Esophagus muscularis mucosa (tissue), 4 donors: ENCODE measurements at regions not wholly inside any gene's neighbourhood (a gene's known extent, or its start where the extent isn't known, plus 50 kb on each side); places are given as distances from the start of the nearest gene placed in this dataset.

Experiments
- DNase-seq: peaks from one replicate; pipeline ENCODE4 v3.0.0-alpha.2; 2017; ENCODE audit errors: extremely low spot score
- H3K27ac ChIP-seq, 4 donors: fragments of 200-600 bp; sonication (generic); replicated peaks in 1 of 4; 1 replicate in 3 of 4; 2 replicates in 1 of 4; pipeline ENCODE4 v1.5.1; 2016 to 2019; ENCODE audit warnings: mild to moderate bottlenecking in 1 of 4
- H3K27me3 ChIP-seq, 4 donors: fragments of 200-600 bp; sonication (generic); one replicate each; pipeline versions ENCODE4 v1.5.1 to v1.6.0; 2016 to 2019
- H3K36me3 ChIP-seq, 4 donors: fragments of 200-600 bp; sonication (generic); one replicate each; pipeline ENCODE4 v1.5.1; 2016 to 2019
- H3K4me1 ChIP-seq, 4 donors: fragments of 200-600 bp; sonication (generic); one replicate each; pipeline ENCODE4 v1.5.1; 2016 to 2019
- H3K4me3 ChIP-seq, 4 donors: fragments of 200-600 bp; sonication (generic); 1 replicate in 2 of 4; 2 replicates in 2 of 4; pipeline ENCODE4 v1.5.1; 2016 to 2019; ENCODE audit warnings: mild to moderate bottlenecking in 4 of 4, moderate library complexity in 1 of 4
- H3K9me3 ChIP-seq, 4 donors: fragments of 200-600 bp; sonication (generic); 1 replicate in 3 of 4; 2 replicates in 1 of 4; pipeline ENCODE4 v1.5.1; 2016 to 2019
- EP300 ChIP-seq: sonication (generic); formaldehyde crosslinking; IDR thresholded peaks from one replicate; pipeline ENCODE4 v1.6.1; 2017; ENCODE audit warnings: antibody characterized with exemption
- POLR2A ChIP-seq: fragments of 450-650 bp; IDR thresholded peaks from one replicate; pipeline ENCODE4 v1.6.1; 2017; ENCODE audit warnings: antibody characterized with exemption, moderate library complexity, mild to moderate bottlenecking, low read depth
- POLR2AphosphoS5 ChIP-seq, 2 donors: sonication (generic); formaldehyde crosslinking; IDR thresholded peaks; one replicate each; pipeline ENCODE4 v1.6.1; 2017; ENCODE audit warnings: antibody characterized with exemption in 2 of 2
- WGBS: methylation state at CpG from one replicate; pipeline ENCODE4 v1.1.5; 2018; 5-methylcytosine and 5-hydroxymethylcytosine counted together
- intact Hi-C: fragments of 100-400 bp; cut with DNase I; formaldehyde crosslinking; loops from one replicate; pipeline ENCODE4 v1.15.1; 2023
- TF ChIP-seq, protein P1 (sequence below), 3 experiments: fragments of 200-600 bp in 2 of 3; fragments of 450-650 bp in 1 of 3; sonication (generic) in 2 of 3; IDR thresholded peaks; one replicate each; pipeline ENCODE4 v1.5.1; 2017 to 2019; ENCODE audit warnings: antibody characterized with exemption in 3 of 3, mild to moderate bottlenecking in 2 of 3, moderate library complexity in 1 of 3

DNA sequence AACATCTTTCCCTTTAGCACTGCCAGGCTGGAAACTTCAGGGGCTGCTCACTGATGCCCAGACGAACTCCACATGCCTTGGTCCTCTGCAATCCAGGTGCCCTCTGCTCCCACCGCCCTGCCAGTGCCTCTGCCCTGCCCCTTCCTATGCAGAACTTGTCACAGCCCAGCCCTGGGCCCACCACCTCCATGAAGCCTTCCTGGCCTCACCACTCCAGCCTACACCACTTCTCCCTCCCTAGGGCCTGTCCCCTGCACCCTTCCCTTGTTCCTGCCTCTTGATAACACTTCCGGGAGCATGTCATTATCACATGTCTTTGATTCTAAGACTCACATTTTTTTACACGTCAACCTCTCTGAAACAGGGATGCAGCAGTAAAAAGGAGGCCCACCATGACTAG is 627.2 kb downstream of the UQCRFS1 start:
- WGBS, result 81% methylated on average over 4 of the region's 4 CpGs
- Histone ChIP-seq H3K4me1 (no peaks in the 10 kb centered on the region), H3K36me3 (no peaks in the 10 kb centered on the region), H3K27me3 (peaks cover 0 to 3% (median 0%) of the 10 kb centered on the region in 4 donors), H3K27ac (no peak overlapping the region), H3K4me3 (no peak overlapping the region), H3K9me3 (no peaks in the 10 kb centered on the region)
- no peak for DNase-seq
- intact Hi-C loops, result no loop called here
- TF ChIP-seq POLR2AphosphoS5 (IDR thresholded peaks at IDR 0.05), result no peak
- no peak for TF ChIP-seq POLR2A
- TF ChIP-seq, protein P1, sequence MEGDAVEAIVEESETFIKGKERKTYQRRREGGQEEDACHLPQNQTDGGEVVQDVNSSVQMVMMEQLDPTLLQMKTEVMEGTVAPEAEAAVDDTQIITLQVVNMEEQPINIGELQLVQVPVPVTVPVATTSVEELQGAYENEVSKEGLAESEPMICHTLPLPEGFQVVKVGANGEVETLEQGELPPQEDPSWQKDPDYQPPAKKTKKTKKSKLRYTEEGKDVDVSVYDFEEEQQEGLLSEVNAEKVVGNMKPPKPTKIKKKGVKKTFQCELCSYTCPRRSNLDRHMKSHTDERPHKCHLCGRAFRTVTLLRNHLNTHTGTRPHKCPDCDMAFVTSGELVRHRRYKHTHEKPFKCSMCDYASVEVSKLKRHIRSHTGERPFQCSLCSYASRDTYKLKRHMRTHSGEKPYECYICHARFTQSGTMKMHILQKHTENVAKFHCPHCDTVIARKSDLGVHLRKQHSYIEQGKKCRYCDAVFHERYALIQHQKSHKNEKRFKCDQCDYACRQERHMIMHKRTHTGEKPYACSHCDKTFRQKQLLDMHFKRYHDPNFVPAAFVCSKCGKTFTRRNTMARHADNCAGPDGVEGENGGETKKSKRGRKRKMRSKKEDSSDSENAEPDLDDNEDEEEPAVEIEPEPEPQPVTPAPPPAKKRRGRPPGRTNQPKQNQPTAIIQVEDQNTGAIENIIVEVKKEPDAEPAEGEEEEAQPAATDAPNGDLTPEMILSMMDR (IDR thresholded peaks at IDR 0.05), result no peak
- no peak for TF ChIP-seq EP300

DNA sequence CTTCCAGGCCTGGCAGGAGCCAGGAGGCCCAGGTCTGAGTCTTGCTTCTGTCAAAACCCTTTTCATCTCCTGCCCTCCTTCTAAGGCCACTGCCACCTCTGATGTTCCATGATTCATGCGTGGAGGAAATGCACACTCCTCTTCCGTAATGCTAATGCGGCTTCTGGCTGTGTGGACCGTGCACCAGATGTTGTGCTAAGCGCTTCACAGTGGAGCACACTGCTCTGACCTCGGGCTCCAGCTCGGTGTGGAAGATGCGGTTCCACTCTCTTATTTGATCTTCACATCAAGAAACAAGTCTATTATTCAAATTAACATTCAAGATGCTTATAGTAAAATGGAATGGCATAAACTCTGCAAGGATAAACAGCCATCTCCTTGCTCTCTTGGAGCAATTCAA is 629.2 kb downstream of the UQCRFS1 start:
- intact Hi-C loops, result no loop called here
- no peaks in the 10 kb centered on the region for H3K9me3 ChIP-seq
- TF ChIP-seq POLR2A (no peak), POLR2AphosphoS5 (IDR thresholded peaks at IDR 0.05) (no peak), EP300 (no peak)
- TF ChIP-seq, protein P1 (IDR thresholded peaks at IDR 0.05), result no peak
- H3K36me3 ChIP-seq, result no peaks in the 10 kb centered on the region
- WGBS, result 86% methylated on average over 8 of the region's 8 CpGs
- H3K4me3 ChIP-seq, result no peak overlapping the region
- H3K4me1 ChIP-seq, result no peaks in the 10 kb centered on the region
- no peak overlapping the region for H3K27ac ChIP-seq
- DNase-seq, result no peak
- peaks cover 0 to 9% (median 0%) of the 10 kb centered on the region in 4 donors for H3K27me3 ChIP-seq

DNA sequence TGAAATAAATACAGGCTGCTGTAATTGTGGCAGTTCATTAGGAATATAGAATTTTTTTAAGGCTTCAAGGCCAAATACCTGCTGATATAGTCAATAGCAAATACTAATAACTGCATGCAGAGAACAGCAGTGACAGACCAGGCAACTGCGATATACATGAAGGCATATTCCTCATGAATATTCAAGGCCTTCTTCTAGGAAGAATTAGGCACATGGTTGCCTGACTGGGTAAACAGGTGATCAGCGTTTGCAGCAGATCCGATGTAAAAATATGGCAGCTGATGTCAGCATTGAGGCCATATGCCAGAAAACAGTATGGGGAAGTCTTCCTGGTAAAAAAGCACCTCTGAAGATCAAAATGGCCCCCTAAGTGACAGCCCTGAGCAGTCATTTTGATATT is 629.7 kb downstream of the UQCRFS1 start:
- intact Hi-C loops, result no loop called here
- no peak for TF ChIP-seq POLR2A
- TF ChIP-seq POLR2AphosphoS5 (IDR thresholded peaks at IDR 0.05), result no peak
- TF ChIP-seq, protein P1 (IDR thresholded peaks at IDR 0.05), result no peak
- no peak for TF ChIP-seq EP300
- H3K4me1 ChIP-seq, result no peaks in the 10 kb centered on the region
- H3K36me3 ChIP-seq, result no peaks in the 10 kb centered on the region
- DNase-seq, result no peak
- no peak overlapping the region for H3K4me3 ChIP-seq
- 70% methylated on average over 3 of the region's 3 CpGs for WGBS
- H3K27ac ChIP-seq, result no peak overlapping the region
- no peaks in the 10 kb centered on the region for H3K9me3 ChIP-seq
- H3K27me3 ChIP-seq, result peaks cover 0 to 9% (median 0%) of the 10 kb centered on the region in 4 donors

DNA sequence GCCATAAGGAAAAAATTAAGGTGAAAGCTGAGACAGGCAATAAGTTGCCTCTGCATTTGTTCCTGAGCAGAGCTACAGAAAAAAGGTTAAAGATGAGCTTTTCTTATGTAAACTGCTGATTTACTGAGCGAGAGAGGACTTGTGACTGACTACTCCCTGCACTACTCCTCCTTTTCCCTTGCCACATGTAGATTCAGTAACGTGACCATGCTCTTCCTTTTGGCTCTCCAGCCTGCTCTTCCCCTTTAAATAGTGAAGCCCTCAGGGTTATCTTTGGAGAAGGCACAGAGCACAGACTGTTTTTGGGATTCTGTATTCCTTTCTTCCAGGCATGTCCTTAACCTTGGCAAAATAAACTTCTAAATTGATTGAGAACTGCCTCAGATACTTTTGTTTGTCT is 630.2 kb downstream of the UQCRFS1 start:
- intact Hi-C loops, result no loop called here
- WGBS, result 53% methylated on average over 2 of the region's 2 CpGs
- no peak for DNase-seq

DNA sequence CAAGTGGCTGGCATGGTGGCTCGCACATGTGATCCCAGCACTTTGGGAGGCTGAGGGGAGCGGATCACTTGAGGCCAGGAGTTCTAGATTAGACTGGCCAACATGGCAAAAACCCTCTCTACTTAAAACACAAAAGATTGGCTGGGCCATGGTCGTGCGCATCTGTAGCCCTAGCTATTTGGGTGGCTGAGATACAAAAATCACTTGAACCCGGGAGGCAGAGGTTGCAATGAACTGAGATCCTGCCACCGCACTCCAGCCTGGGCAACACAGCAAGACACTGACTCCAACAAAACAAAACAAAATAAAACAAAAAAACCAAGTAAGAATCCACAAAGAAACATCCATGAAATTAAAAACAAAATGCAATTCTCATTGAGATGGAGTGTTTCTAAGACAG is 630.6 kb downstream of the UQCRFS1 start:
- Histone ChIP-seq H3K9me3 (no peaks in the 10 kb centered on the region), H3K27ac (no peak overlapping the region), H3K27me3 (peaks cover 0 to 9% (median 0%) of the 10 kb centered on the region in 4 donors), H3K4me1 (no peaks in the 10 kb centered on the region), H3K4me3 (no peak overlapping the region), H3K36me3 (no peaks in the 10 kb centered on the region)
- TF ChIP-seq POLR2AphosphoS5 (IDR thresholded peaks at IDR 0.05) (no peak), POLR2A (no peak), EP300 (no peak)
- TF ChIP-seq, protein P1 (IDR thresholded peaks at IDR 0.05), result no peak
- intact Hi-C loops, result no loop called here
- 91% methylated on average over 6 of the region's 6 CpGs for WGBS
- no peak for DNase-seq

More for the DNA sequence above, 630.2 kb downstream of the UQCRFS1 start:
- Histone ChIP-seq H3K27ac (no peak overlapping the region), H3K27me3 (peaks cover 0 to 9% (median 0%) of the 10 kb centered on the region in 4 donors), H3K4me1 (no peaks in the 10 kb centered on the region), H3K4me3 (no peak overlapping the region), H3K9me3 (no peaks in the 10 kb centered on the region), H3K36me3 (no peaks in the 10 kb centered on the region)
- TF ChIP-seq POLR2AphosphoS5 (IDR thresholded peaks at IDR 0.05), result no peak
- TF ChIP-seq POLR2A, result no peak
- TF ChIP-seq EP300, result no peak
- TF ChIP-seq, protein P1 (IDR thresholded peaks at IDR 0.05), result no peak
